Neural progenitor cell (in vitro differentiated cells): ENCODE measurements at regions not wholly inside any gene's neighbourhood (a gene's known extent, or its start where the extent isn't known, plus 50 kb on each side); places are given as distances from the start of the nearest gene placed in this dataset.
A peak's percentile ranks its signal among the peaks of the same experiment; 100 is the strongest.

Source experiments
- DNase-seq: peaks from one replicate; pipeline ENCODE4 v3.0.0-alpha.2; 2016; ENCODE audit warnings: low spot score
- H2AFZ ChIP-seq: fragments of 200-600 bp; sonication (generic); replicated peaks from 2 replicates; pipeline ENCODE4 v1.6.1; 2016; ENCODE audit warnings: antibody characterized with exemption
- H3F3A ChIP-seq: fragments of 200-600 bp; sonication (generic); 2 replicates; pipeline ENCODE4 v1.6.1; 2016; ENCODE audit warnings: antibody characterized with exemption, low read depth
- H3K27ac ChIP-seq: fragments of 200-600 bp; sonication (generic); 2 replicates; pipeline ENCODE4 v1.5.1; 2016; ENCODE audit warnings: mild to moderate bottlenecking
- H3K27me3 ChIP-seq: fragments of 200-600 bp; sonication (generic); 2 replicates; pipeline ENCODE4 v1.6.1; 2016; ENCODE audit warnings: mild to moderate bottlenecking, moderate library complexity
- H3K36me3 ChIP-seq: fragments of 200-600 bp; sonication (generic); 2 replicates; pipeline ENCODE4 v1.5.1; 2016
- H3K4me1 ChIP-seq: fragments of 200-600 bp; sonication (generic); 2 replicates; pipeline ENCODE4 v1.6.1; 2016; ENCODE audit warnings: mixed run types
- H3K4me2 ChIP-seq: fragments of 200-600 bp; sonication (generic); 2 replicates; pipeline ENCODE4 v1.6.1; 2016
- H3K4me3 ChIP-seq: fragments of 200-600 bp; sonication (generic); 2 replicates; pipeline ENCODE4 v1.5.1; 2016
- H3K79me2 ChIP-seq: fragments of 200-600 bp; sonication (generic); 2 replicates; pipeline ENCODE4 v1.6.1; 2016; ENCODE audit warnings: low read depth
- H3K9ac ChIP-seq: fragments of 200-600 bp; sonication (generic); 2 replicates; pipeline ENCODE4 v1.6.1; 2016
- H3K9me3 ChIP-seq: fragments of 200-600 bp; sonication (generic); 2 replicates; pipeline ENCODE4 v1.5.1; 2016; ENCODE audit warnings: low read depth
- H4K20me1 ChIP-seq: fragments of 200-600 bp; sonication (generic); 2 replicates; pipeline ENCODE4 v1.6.1; 2016; ENCODE audit warnings: low read depth
- H3K27ac Mint-ChIP-seq: 3 replicates; pipeline ENCODE4 v1.8.0; 2021; ENCODE audit warnings: mixed read lengths
- H3K27me3 Mint-ChIP-seq: 2 replicates; pipeline ENCODE4 v1.8.0; 2022; ENCODE audit warnings: low read depth, mild to moderate bottlenecking, inconsistent platforms, moderate library complexity, mixed read lengths; ENCODE audit not compliant: insufficient read depth
- H3K36me3 Mint-ChIP-seq: 3 replicates; pipeline ENCODE4 v1.8.0; 2021; ENCODE audit warnings: mixed read lengths
- H3K4me1 Mint-ChIP-seq: 3 replicates; pipeline ENCODE4 v1.8.0; 2021; ENCODE audit warnings: mixed read lengths
- H3K4me3 Mint-ChIP-seq: 3 replicates; pipeline ENCODE4 v1.8.0; 2021; ENCODE audit warnings: mild to moderate bottlenecking, moderate library complexity, mixed read lengths
- H3K9me3 Mint-ChIP-seq: 3 replicates; pipeline ENCODE4 v1.8.0; 2020; ENCODE audit warnings: mixed read lengths
- CTCF ChIP-seq: fragments of 200-600 bp; sonication (generic); IDR thresholded peaks from 2 replicates; pipeline ENCODE4 v1.5.1; 2017; ENCODE audit warnings: antibody characterized with exemption, mild to moderate bottlenecking
- EZH2 ChIP-seq: fragments of 200-600 bp; sonication (generic); IDR thresholded peaks from 2 replicates; pipeline ENCODE4 v1.6.1; 2017; ENCODE audit warnings: antibody characterized with exemption, mild to moderate bottlenecking, moderate library complexity
- EZH2phosphoT487 ChIP-seq: fragments of 200-600 bp; sonication (generic); IDR thresholded peaks from 2 replicates; pipeline ENCODE4 v1.6.1; 2017; ENCODE audit warnings: antibody characterized with exemption

GRCh38 chr22:22125579-22126468 lies 118.8 kb upstream of the VPREB1 start:
- H3K27ac Mint-ChIP-seq = no peak overlapping the region
- no peaks in the 10 kb centered on the region for H3K9me3 Mint-ChIP-seq
- Histone ChIP-seq H3K4me2 (no peak overlapping the region), H3F3A (no peaks in the 10 kb centered on the region), H2AFZ (no peak overlapping the region), H3K79me2 (no peaks in the 10 kb centered on the region), H3K9ac (no peak overlapping the region), H3K4me1 (no peaks in the 10 kb centered on the region), H3K36me3 (no peaks in the 10 kb centered on the region), H4K20me1 (no peaks in the 10 kb centered on the region), H3K27me3 (peaks cover 95% of the 10 kb centered on the region), H3K27ac (no peak overlapping the region), H3K9me3 (no peaks in the 10 kb centered on the region), H3K4me3 (no peak overlapping the region)
- no peak overlapping the region for H3K4me3 Mint-ChIP-seq
- no peaks in the 10 kb centered on the region for H3K36me3 Mint-ChIP-seq
- no peak for DNase-seq
- no peak for TF ChIP-seq EZH2phosphoT487
- peaks cover 2% of the 10 kb centered on the region for H3K27me3 Mint-ChIP-seq
- no peaks in the 10 kb centered on the region for H3K4me1 Mint-ChIP-seq

GRCh38 chr22:22125028-22125578 lies 119.5 kb upstream of the VPREB1 start:
- H3K4me1 Mint-ChIP-seq = no peaks in the 10 kb centered on the region
- H3K9me3 Mint-ChIP-seq = no peaks in the 10 kb centered on the region
- no peaks in the 10 kb centered on the region for H3K4me1 ChIP-seq
- no peak overlapping the region for H3K27ac Mint-ChIP-seq
- H3K36me3 Mint-ChIP-seq = no peaks in the 10 kb centered on the region
- H3K27me3 Mint-ChIP-seq = peaks cover 2% of the 10 kb centered on the region
- no peaks in the 10 kb centered on the region for H4K20me1 ChIP-seq
- no peak overlapping the region for H2AFZ ChIP-seq
- H3K9ac ChIP-seq = no peak overlapping the region
- no peak overlapping the region for H3K27ac ChIP-seq
- H3K27me3 ChIP-seq = peaks cover 95% of the 10 kb centered on the region
- TF ChIP-seq EZH2phosphoT487 (no peak), CTCF (no peak), EZH2 (no peak)
- H3K4me2 ChIP-seq = no peak overlapping the region
- H3K79me2 ChIP-seq = no peaks in the 10 kb centered on the region
- H3K4me3 Mint-ChIP-seq = no peak overlapping the region
- DNase-seq = peak; percentile 33
- no peak overlapping the region for H3K4me3 ChIP-seq
- H3F3A ChIP-seq = no peaks in the 10 kb centered on the region
- no peaks in the 10 kb centered on the region for H3K9me3 ChIP-seq
- H3K36me3 ChIP-seq = no peaks in the 10 kb centered on the region

GRCh38 chr22:22124374-22124773 lies 120.2 kb upstream of the VPREB1 start:
- Histone ChIP-seq H3K79me2 (no peaks in the 10 kb centered on the region), H3K27me3 (peaks cover 95% of the 10 kb centered on the region), H3K9me3 (no peaks in the 10 kb centered on the region), H3K27ac (no peak overlapping the region), H3F3A (no peaks in the 10 kb centered on the region), H3K4me2 (no peak overlapping the region), H3K36me3 (no peaks in the 10 kb centered on the region), H3K4me1 (no peaks in the 10 kb centered on the region), H3K4me3 (no peak overlapping the region), H2AFZ (no peak overlapping the region), H4K20me1 (no peaks in the 10 kb centered on the region), H3K9ac (no peak overlapping the region)
- Mint-ChIP-seq H3K4me3 (no peak overlapping the region), H3K9me3 (no peaks in the 10 kb centered on the region), H3K27me3 (peaks cover 2% of the 10 kb centered on the region), H3K4me1 (no peaks in the 10 kb centered on the region), H3K36me3 (no peaks in the 10 kb centered on the region), H3K27ac (no peak overlapping the region)
- TF ChIP-seq EZH2phosphoT487 (no peak), EZH2 (no peak), CTCF (no peak)
- no peak for DNase-seq

GRCh38 chr22:22123960-22124278 lies 120.7 kb upstream of the VPREB1 start:
- Mint-ChIP-seq H3K27ac (no peak overlapping the region), H3K36me3 (no peaks in the 10 kb centered on the region), H3K4me1 (no peaks in the 10 kb centered on the region), H3K4me3 (no peak overlapping the region), H3K9me3 (no peaks in the 10 kb centered on the region), H3K27me3 (peaks cover 2% of the 10 kb centered on the region)
- no peak for DNase-seq
- Histone ChIP-seq H3K36me3 (no peaks in the 10 kb centered on the region), H3K27me3 (peaks cover 95% of the 10 kb centered on the region), H3K4me3 (no peak overlapping the region), H3K27ac (no peak overlapping the region), H3K4me2 (no peak overlapping the region), H3K9me3 (no peaks in the 10 kb centered on the region), H2AFZ (no peak overlapping the region), H4K20me1 (no peaks in the 10 kb centered on the region), H3K4me1 (no peaks in the 10 kb centered on the region), H3K9ac (no peak overlapping the region), H3K79me2 (no peaks in the 10 kb centered on the region), H3F3A (no peaks in the 10 kb centered on the region)
- TF ChIP-seq CTCF (no peak), EZH2phosphoT487 (no peak)
